WTC11 (cell line): ENCODE measurements at regions not wholly inside any gene's neighbourhood (a gene's known extent, or its start where the extent isn't known, plus 50 kb on each side); places are given as distances from the start of the nearest gene placed in this dataset.

Experiments used
- ATAC-seq: fragments of 200-7000 bp; cut with Tn5 transposase; 2 replicates; pipeline ENCODE4 v1.10.0; 2021; ENCODE audit warnings: mild to moderate bottlenecking, moderate library complexity
- CTCF ChIA-PET: fragments of 300-600 bp; sonication (Branson Sonifier 250); formaldehyde crosslinking; loops from one replicate; lab custom pipeline; 2021; ENCODE audit warnings: antibody characterized with exemption; lab: Charles Lee
- POLR2A ChIA-PET: fragments of 350-600 bp; sonication (Branson Sonifier 250); formaldehyde crosslinking; loops from one replicate; lab custom pipeline; 2021; ENCODE audit warnings: antibody characterized with exemption; lab: Charles Lee
- DNase-seq: peaks from one replicate; pipeline ENCODE4 v3.0.0; 2021; ENCODE audit warnings: low spot score
- H3K27ac Mint-ChIP-seq: 2 replicates; pipeline ENCODE4 v1.8.0; 2021; ENCODE audit warnings: mixed read lengths
- H3K27me3 Mint-ChIP-seq: 2 replicates; pipeline ENCODE4 v1.8.0; 2021; ENCODE audit warnings: low read depth, mild to moderate bottlenecking, moderate library complexity, mixed read lengths
- H3K36me3 Mint-ChIP-seq: 2 replicates; pipeline ENCODE4 v1.8.0; 2021; ENCODE audit warnings: mixed read lengths
- H3K4me1 Mint-ChIP-seq: 2 replicates; pipeline ENCODE4 v1.8.0; 2022; ENCODE audit warnings: mixed read lengths
- H3K4me3 Mint-ChIP-seq: 2 replicates; pipeline ENCODE4 v1.8.0; 2021; ENCODE audit warnings: mild to moderate bottlenecking, moderate library complexity, mixed read lengths
- H3K9me3 Mint-ChIP-seq: 2 replicates; pipeline ENCODE4 v1.8.0; 2021; ENCODE audit warnings: mixed read lengths
- ARID4B ChIP-seq: sonication (generic); formaldehyde crosslinking; IDR thresholded peaks from 2 replicates; pipeline ENCODE4 v1.8.0; 2023; ENCODE audit warnings: missing genetic modification reagents, mild to moderate bottlenecking, borderline replicate concordance
- ATF1 ChIP-seq: sonication (generic); formaldehyde crosslinking; IDR thresholded peaks from 2 replicates; pipeline ENCODE4 v1.8.1; 2023; ENCODE audit warnings: mild to moderate bottlenecking, moderate library complexity, missing genetic modification reagents
- CREB1 ChIP-seq: sonication (generic); formaldehyde crosslinking; IDR thresholded peaks from 2 replicates; pipeline ENCODE4 v1.8.0; 2023; ENCODE audit warnings: mild to moderate bottlenecking, missing genetic modification reagents
- ELF4 ChIP-seq: sonication (generic); formaldehyde crosslinking; IDR thresholded peaks from 2 replicates; pipeline ENCODE4 v1.8.1; 2022; ENCODE audit warnings: low read depth, mild to moderate bottlenecking, moderate library complexity, missing genetic modification reagents
- EMX1 ChIP-seq: fragments of 250-450 bp; sonication (Bioruptor Pico); IDR thresholded peaks from 2 replicates; pipeline ENCODE4 v1.8.0; 2021; ENCODE audit warnings: mild to moderate bottlenecking
- FOXJ3 ChIP-seq: sonication (generic); formaldehyde crosslinking; IDR thresholded peaks from 2 replicates; pipeline ENCODE4 v1.9.0; 2021; ENCODE audit warnings: missing genetic modification reagents, mild to moderate bottlenecking, borderline replicate concordance
- FOXP1 ChIP-seq: sonication (generic); formaldehyde crosslinking; IDR thresholded peaks from 2 replicates; pipeline ENCODE4 v1.8.0; 2022; ENCODE audit warnings: missing genetic modification reagents, mild to moderate bottlenecking, moderate library complexity, borderline replicate concordance
- IRF2 ChIP-seq: sonication (generic); formaldehyde crosslinking; IDR thresholded peaks from 2 replicates; pipeline ENCODE4 v1.8.0; 2022; ENCODE audit warnings: low read depth, missing genetic modification reagents, borderline replicate concordance
- JAZF1 ChIP-seq: fragments of 250-450 bp; sonication (Bioruptor Pico); IDR thresholded peaks from 2 replicates; pipeline ENCODE4 v1.9.0; 2021; ENCODE audit warnings: moderate library complexity, mild to moderate bottlenecking, inconsistent platforms
- MYBL2 ChIP-seq: sonication (generic); formaldehyde crosslinking; IDR thresholded peaks from 2 replicates; pipeline ENCODE4 v1.8.1; 2023; ENCODE audit warnings: mild to moderate bottlenecking, moderate library complexity, missing genetic modification reagents
- NFYB ChIP-seq: sonication (generic); formaldehyde crosslinking; conservative IDR thresholded peaks from 2 replicates; pipeline ENCODE4 v1.8.0; 2022; ENCODE audit warnings: low read depth, missing genetic modification reagents
- RELA ChIP-seq: sonication (generic); formaldehyde crosslinking; IDR thresholded peaks from 2 replicates; pipeline ENCODE4 v1.8.1; 2022; ENCODE audit warnings: missing genetic modification reagents, mild to moderate bottlenecking, borderline replicate concordance
- TEAD4 ChIP-seq: sonication (generic); formaldehyde crosslinking; IDR thresholded peaks from 2 replicates; pipeline ENCODE4 v1.8.0; 2022; ENCODE audit warnings: mild to moderate bottlenecking, missing genetic modification reagents
- ZBTB21 ChIP-seq: sonication (generic); formaldehyde crosslinking; IDR thresholded peaks from 2 replicates; pipeline ENCODE4 v1.8.1; 2023; ENCODE audit warnings: mild to moderate bottlenecking, missing genetic modification reagents, borderline replicate concordance
- ZNF219 ChIP-seq: sonication (generic); formaldehyde crosslinking; IDR thresholded peaks from 2 replicates; pipeline ENCODE4 v1.8.0; 2023; ENCODE audit warnings: missing genetic modification reagents, mild to moderate bottlenecking, borderline replicate concordance
- ZNF263 ChIP-seq: sonication (generic); formaldehyde crosslinking; IDR thresholded peaks from 2 replicates; pipeline ENCODE4 v1.8.1; 2022; ENCODE audit warnings: low read depth, mild to moderate bottlenecking, moderate library complexity, missing genetic modification reagents
- ZNF416 ChIP-seq: fragments of 250-450 bp; sonication (Bioruptor Pico); IDR thresholded peaks from 2 replicates; pipeline ENCODE4 v1.9.0; 2021; ENCODE audit warnings: mild to moderate bottlenecking, inconsistent platforms
- ZNF671 ChIP-seq: fragments of 250-450 bp; sonication (Bioruptor Pico); IDR thresholded peaks from 2 replicates; pipeline ENCODE4 v1.8.0; 2021; ENCODE audit warnings: mild to moderate bottlenecking
- TF ChIP-seq, protein P1 (sequence below): sonication (generic); formaldehyde crosslinking; IDR thresholded peaks from 2 replicates; pipeline ENCODE4 v1.8.1; 2022; ENCODE audit warnings: mild to moderate bottlenecking, missing genetic modification reagents, moderate library complexity, borderline replicate concordance
- TF ChIP-seq, protein P2 (sequence below): sonication (generic); formaldehyde crosslinking; IDR thresholded peaks from 2 replicates; pipeline ENCODE4 v1.8.1; 2023; ENCODE audit warnings: mild to moderate bottlenecking, missing genetic modification reagents, moderate library complexity
- TF ChIP-seq, protein P3 (sequence below): sonication (generic); formaldehyde crosslinking; IDR thresholded peaks from 2 replicates; pipeline ENCODE4 v1.8.1; 2023; ENCODE audit warnings: mild to moderate bottlenecking, missing genetic modification reagents, moderate library complexity

DNA sequence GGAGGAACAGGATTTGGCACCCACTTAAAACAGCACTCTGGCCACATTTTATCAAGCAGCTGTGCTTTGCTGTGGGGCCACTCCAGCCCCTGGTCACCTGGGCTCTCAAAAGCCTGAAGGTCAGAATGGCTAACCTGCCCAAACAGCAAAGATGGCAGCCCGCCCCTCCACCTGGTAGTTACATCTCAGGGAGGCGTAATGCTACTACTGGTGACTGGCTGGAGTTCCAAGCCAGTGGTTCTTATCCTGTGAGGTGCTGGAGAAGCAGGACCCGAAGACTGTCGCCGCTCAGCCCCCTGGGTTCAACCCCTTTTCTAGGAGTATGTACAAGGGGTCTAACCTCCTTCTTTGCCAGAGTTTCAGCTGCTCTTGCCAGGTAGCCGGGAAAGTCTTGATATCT lies 467.4 kb upstream of the FOXG1 start (continued):
- TF ChIP-seq, protein P1, sequence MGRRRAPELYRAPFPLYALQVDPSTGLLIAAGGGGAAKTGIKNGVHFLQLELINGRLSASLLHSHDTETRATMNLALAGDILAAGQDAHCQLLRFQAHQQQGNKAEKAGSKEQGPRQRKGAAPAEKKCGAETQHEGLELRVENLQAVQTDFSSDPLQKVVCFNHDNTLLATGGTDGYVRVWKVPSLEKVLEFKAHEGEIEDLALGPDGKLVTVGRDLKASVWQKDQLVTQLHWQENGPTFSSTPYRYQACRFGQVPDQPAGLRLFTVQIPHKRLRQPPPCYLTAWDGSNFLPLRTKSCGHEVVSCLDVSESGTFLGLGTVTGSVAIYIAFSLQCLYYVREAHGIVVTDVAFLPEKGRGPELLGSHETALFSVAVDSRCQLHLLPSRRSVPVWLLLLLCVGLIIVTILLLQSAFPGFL (CRISPR knock-in tag): no peak
- TF ChIP-seq, protein P2, sequence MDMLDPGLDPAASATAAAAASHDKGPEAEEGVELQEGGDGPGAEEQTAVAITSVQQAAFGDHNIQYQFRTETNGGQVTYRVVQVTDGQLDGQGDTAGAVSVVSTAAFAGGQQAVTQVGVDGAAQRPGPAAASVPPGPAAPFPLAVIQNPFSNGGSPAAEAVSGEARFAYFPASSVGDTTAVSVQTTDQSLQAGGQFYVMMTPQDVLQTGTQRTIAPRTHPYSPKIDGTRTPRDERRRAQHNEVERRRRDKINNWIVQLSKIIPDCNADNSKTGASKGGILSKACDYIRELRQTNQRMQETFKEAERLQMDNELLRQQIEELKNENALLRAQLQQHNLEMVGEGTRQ (CRISPR knock-in tag): no peak

DNA sequence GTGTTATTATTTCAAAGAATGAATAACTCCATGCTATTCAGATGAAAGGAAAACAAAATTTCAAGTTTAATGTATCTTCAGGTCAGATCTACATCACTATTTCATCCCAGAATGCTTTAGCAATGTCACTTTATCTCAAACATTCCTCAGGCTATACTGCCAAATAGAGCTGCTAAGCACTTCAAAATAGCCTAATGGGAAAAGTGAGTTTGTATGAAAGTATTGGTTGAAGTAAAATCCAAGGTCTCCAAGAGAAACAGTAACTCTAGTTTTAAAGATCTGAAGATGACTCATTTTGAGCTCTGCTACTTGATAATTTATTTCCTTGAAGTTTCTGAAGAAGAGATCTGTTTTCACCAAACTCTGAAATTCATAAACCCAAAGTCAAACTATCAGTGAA lies 466.2 kb upstream of the FOXG1 start:
- Mint-ChIP-seq H3K9me3 (peaks cover 29% of the 10 kb centered on the region), H3K4me3 (no peak overlapping the region), H3K4me1 (peaks cover 8% of the 10 kb centered on the region), H3K27ac (no peak overlapping the region), H3K27me3 (no peaks in the 10 kb centered on the region; the same call in 1 of the 2 replicates), H3K36me3 (peaks cover 7% of the 10 kb centered on the region)
- TF ChIP-seq ZNF263 (CRISPR knock-in tag): no peak
- no peak for TF ChIP-seq IRF2 (CRISPR knock-in tag)
- no peak for TF ChIP-seq RELA (CRISPR knock-in tag)
- CTCF ChIA-PET: no interaction called here
- POLR2A ChIA-PET: no interaction called here
- no peak for ATAC-seq
- DNase-seq: no peak

DNA sequence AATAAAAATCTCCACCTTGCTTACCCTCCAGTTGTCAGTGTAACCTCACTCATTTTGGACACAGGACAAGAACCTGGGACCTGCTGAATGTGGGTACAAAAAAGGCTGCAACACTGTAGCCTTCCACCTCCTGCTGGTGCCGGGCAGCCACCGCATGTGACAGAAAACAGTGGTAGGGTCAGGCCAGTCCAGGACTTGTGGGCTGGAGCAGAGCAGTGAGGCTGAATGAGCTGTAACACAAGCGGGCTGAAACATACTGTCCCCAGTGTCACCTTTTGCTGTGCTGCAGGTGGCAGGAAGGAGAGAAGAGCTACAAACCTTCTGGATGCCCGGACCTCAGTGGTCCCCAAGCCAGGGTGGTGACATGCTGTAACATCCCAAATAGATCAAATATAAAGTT lies 465.4 kb upstream of the FOXG1 start:
- Mint-ChIP-seq H3K4me1 (peaks cover 13% of the 10 kb centered on the region), H3K27ac (no peak overlapping the region), H3K9me3 (peaks cover 29% of the 10 kb centered on the region), H3K36me3 (peaks cover 7% of the 10 kb centered on the region), H3K4me3 (no peak overlapping the region), H3K27me3 (no peaks in the 10 kb centered on the region; the same call in 1 of the 2 replicates)
- DNase-seq (peak; percentile 15), ATAC-seq (peak; percentile 67)
- POLR2A ChIA-PET: no interaction called here
- no peak for TF ChIP-seq MYBL2 (CRISPR knock-in tag)
- no peak for TF ChIP-seq ATF1 (CRISPR knock-in tag)
- TF ChIP-seq, protein P1 (CRISPR knock-in tag): no peak
- TF ChIP-seq ARID4B (CRISPR knock-in tag): no peak
- TF ChIP-seq ZNF671 (CRISPR knock-in tag): no peak
- no peak for TF ChIP-seq FOXJ3 (CRISPR knock-in tag)
- no peak for TF ChIP-seq EMX1
- no peak for TF ChIP-seq ELF4 (CRISPR knock-in tag)
- TF ChIP-seq FOXP1 (CRISPR knock-in tag): no peak
- CTCF ChIA-PET: no interaction called here

GRCh38 chr14:28303248-28303647 lies 463.3 kb upstream of the FOXG1 start:
- peaks cover 2% of the 10 kb centered on the region for H3K36me3 Mint-ChIP-seq
- H3K4me3 Mint-ChIP-seq: no peak overlapping the region
- H3K27me3 Mint-ChIP-seq: no peaks in the 10 kb centered on the region
- no peak overlapping the region for H3K27ac Mint-ChIP-seq
- H3K4me1 Mint-ChIP-seq: 0 out of 2 replicates have a peak, but pooled peaks cover 8% of the 10 kb centered on the region
- TF ChIP-seq, protein P1 (CRISPR knock-in tag): no peak
- TF ChIP-seq ZNF416 (CRISPR knock-in tag): no peak
- TF ChIP-seq, protein P3, sequence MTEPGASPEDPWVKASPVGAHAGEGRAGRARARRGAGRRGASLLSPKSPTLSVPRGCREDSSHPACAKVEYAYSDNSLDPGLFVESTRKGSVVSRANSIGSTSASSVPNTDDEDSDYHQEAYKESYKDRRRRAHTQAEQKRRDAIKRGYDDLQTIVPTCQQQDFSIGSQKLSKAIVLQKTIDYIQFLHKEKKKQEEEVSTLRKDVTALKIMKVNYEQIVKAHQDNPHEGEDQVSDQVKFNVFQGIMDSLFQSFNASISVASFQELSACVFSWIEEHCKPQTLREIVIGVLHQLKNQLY: no peak
- TF ChIP-seq JAZF1 (CRISPR knock-in tag): no peak
- TF ChIP-seq CREB1: no peak
- no peak for TF ChIP-seq ZBTB21 (CRISPR knock-in tag)
- TF ChIP-seq TEAD4 (CRISPR knock-in tag): no peak
- no peak for TF ChIP-seq NFYB (CRISPR knock-in tag)
- no peak for TF ChIP-seq ZNF219 (CRISPR knock-in tag)
- CTCF ChIA-PET: no interaction called here
- ATAC-seq (no peak), DNase-seq (no peak)
- POLR2A ChIA-PET: no interaction called here
- peaks cover 14% of the 10 kb centered on the region for H3K9me3 Mint-ChIP-seq
